HG03066 (cell line): ENCODE measurements at regions not wholly inside any gene's neighbourhood (a gene's known extent, or its start where the extent isn't known, plus 50 kb on each side); places are given as distances from the start of the nearest gene placed in this dataset.
"Not testable (repeated sequence)": the region's sequence is repeated elsewhere in the genome, so short reads cannot be mapped to it uniquely, and the experiment has no call there.

ENCODE experiments used
- ATAC-seq: cut with Tn5 transposase; IDR thresholded peaks from one replicate; pipeline ENCODE4 v1.9.1; 2021; ENCODE audit warnings: low read depth; ENCODE audit not compliant: unreplicated experiment

DNA sequence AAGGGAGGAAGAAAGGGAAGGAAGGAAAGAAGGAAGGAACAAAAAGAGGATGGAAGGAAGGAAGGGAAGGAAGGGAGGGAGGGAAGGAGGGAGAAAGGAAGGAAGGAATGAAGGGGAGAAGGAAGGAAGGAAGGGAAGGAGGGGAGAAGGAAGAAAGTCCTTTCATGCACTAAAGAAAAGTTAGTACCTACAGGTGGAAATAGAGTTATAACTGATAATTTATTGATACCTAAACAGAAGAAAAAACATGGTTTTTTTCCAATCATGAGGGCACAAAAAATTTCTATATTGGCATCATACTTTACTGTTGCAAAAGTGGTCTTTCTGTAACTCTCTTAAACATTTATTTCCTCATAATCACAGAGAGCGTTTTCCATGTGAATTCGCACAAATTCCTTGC lies 659.4 kb downstream of the MAFB start:
- ATAC-seq, result no peak

DNA sequence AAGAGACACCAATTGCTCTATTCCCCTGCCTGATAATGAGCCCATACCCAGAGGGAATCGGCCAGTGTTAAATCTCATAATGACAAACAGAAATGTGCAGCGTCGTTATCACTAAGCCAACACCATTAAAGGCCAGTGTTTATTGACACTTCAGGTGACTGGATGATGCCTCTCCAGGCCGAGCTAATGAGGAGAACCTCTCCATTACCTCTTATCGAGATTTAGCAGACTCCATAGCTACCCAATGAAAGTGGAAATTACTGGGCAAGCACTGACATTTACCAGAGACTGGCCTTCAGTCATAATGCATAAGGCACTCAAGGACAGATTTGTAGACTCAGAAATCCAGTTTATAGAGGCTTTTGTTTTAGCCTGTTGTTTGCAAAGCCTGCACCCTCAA lies 669.5 kb downstream of the MAFB start:
- ATAC-seq, result no peak

DNA sequence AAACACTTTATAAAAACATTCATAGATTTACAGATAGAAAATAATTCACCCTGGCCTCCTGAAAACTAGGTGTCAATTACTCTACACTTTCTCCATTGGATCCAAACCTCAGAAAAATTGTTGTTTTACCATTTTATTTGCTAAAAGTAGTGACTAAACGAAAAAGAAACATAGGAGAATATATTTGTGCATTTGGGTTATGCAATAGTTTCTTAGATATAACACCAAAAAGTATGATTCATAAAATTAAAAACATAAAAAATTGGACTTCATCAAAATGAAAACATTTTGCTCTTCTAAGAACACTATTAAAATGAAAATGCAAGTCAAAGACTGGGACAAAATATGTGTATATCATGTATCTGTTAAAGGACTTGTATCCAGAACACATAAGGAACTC lies 671.3 kb downstream of the MAFB start:
- ATAC-seq, result no peak

DNA sequence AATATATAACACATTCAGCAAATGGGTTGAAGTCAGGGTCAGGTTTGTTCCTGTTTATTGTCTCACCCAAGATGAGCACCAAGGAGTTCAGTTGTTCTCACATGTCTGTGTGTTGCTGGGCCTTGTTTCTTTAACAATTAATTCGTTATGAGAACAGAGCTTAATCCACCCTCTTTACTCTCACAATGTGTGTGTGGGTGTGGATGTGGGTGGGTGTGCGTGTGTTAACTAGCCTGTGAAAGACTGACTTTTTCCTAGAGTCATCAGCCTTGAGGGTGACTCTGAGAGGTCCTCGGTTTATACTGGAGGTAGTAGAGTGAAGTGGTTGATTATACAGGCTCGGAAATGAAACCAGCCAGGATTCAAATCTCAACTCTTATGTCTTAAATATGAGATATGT lies 672.1 kb downstream of the MAFB start:
- ATAC-seq, result no peak

DNA sequence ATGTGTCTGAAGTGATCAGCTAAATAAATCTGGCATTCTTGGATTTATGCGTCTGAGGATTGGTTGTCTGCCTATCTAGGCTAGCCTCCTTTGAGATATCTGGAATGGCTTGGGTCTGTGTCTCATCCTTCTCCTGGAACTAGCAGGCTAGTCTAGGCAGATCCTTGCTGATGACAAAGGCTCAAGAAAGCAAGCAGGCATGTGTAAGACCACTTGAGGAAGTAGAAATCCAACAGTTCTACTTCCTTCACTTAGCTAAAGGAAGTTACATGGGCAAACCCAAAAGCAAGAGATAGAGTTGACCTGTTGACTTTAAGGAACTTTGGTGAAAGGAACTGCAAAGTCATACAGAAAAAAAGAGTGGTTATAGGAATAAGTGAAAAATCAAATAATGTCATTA lies 672.6 kb downstream of the MAFB start:
- ATAC-seq, result no peak

GRCh38 chr20:40012026-40012425 lies 677.0 kb downstream of the MAFB start:
- ATAC-seq, result not testable (repeated sequence)

- no peak for ATAC-seq
These were observed 678.6 kb downstream of the MAFB start for GRCh38 chr20:40010483-40010882.

GRCh38 chr20:40009542-40009941 lies 679.5 kb downstream of the MAFB start:
- ATAC-seq, result no peak

DNA sequence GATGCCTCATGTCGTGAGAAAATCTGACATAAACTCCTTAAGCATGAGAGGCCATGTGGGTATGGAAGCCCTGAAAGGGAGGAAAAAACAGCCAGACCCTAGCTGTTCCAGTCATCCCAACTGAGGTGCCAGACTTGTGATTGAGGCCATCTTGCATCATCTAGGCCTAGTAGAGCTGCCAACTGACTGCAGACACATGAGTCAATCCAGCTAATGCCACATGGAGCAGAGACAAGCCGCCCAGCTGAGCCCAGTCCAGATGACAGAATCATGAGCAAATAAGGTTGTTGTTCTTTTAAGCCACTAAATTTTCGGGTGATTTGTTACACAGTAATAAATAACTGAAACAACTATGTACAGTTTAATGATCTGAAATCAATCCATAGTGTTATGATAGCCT lies 680.9 kb downstream of the MAFB start:
- no peak for ATAC-seq

- ATAC-seq, result no peak
These were observed 682.7 kb downstream of the MAFB start for GRCh38 chr20:40006168-40006860.

GRCh38 chr20:40004092-40004491 lies 684.9 kb downstream of the MAFB start:
- not testable (repeated sequence) for ATAC-seq

DNA sequence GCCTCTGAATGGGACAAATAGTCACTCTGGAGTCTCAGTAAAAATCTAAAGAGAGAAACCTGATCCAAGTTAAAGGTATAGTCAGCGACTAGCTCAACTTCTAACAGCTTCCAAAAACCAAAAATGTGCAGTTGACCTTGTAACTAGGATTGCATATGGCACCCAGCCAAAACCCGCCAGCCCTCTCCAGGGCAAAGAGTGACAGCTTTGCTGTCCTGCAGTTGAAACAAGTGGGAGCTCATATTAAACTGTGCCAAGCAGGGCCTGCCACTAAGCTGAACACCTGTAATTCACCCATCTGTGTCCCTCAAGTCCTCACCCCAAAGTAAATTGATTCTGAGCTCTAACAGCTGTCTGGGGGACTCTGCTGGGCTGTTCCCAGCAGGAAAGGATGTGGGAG lies 695.3 kb downstream of the MAFB start:
- no peak for ATAC-seq

DNA sequence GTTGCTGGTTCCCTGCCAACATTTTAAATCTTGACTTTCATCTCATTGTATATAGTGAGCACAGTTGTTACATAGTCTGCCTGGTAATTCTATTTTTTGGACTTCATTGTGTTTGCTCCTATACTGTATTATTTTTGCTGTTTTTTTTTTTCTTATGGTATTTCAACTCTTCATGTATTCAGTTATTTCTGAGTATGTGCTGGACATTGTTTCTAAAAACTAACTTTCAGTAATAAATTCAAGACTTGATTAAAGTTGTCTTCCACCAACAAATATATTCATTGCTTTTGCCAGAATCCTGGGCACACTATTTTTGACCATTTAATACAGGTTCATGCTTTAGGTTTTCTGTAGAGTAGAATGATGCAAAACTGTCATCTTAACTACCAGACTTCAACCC lies 698.3 kb downstream of the MAFB start:
- no peak for ATAC-seq

- ATAC-seq, result no peak
These were observed 700.0 kb downstream of the MAFB start for GRCh38 chr20:39988991-39989390.

DNA sequence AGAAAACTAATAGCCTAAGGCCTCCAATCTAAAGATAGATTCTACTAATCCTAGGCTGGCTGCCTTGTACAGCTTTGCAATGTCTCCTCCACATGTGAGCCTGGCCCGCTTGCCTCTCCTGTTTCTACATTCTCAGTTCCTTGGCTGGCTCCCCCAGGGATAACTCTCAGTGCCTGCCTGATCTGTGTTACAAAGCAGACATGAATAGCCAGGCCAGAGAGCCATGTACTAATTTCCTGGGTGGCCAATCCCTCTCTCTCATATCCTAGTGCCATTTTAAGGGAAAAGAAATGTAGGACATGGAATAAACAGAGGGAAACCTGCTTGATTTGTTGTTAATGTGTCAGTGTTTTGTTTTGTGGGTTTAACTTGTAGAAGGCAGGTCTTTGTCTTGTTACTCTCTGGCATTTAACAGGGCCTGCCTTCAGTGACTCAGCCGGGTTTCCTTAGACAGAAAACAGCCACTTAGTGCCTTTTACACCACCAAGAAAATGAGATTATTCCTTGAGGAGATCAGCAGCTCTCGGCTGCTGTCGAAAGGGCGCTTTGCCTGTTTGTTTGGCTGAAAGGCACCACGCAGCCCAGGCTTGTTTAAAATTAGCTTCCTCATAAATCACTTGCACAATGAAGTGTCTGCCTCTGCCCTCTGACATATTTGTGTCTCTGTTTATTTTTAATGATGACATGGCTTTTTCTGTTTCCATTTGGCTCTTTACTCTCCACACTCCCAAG lies 702.7 kb downstream of the MAFB start:
- no peak for ATAC-seq

GRCh38 chr20:39985271-39985827 lies 703.7 kb downstream of the MAFB start:
- no peak for ATAC-seq

- ATAC-seq, result no peak
These were observed 705.4 kb downstream of the MAFB start for GRCh38 chr20:39983655-39984054.

GRCh38 chr20:39983183-39983582 lies 705.9 kb downstream of the MAFB start:
- ATAC-seq, result no peak

- ATAC-seq, result no peak
These were observed 714.0 kb downstream of the MAFB start for GRCh38 chr20:39974966-39975501.

- no peak for ATAC-seq
These were observed 720.5 kb downstream of the MAFB start for GRCh38 chr20:39968495-39968894.

GRCh38 chr20:39967806-39968205 lies 721.2 kb downstream of the MAFB start:
- ATAC-seq, result no peak
